Myocyte (in vitro differentiated cells): ENCODE measurements at regions not wholly inside any gene's neighbourhood (a gene's known extent, or its start where the extent isn't known, plus 50 kb on each side); places are given as distances from the start of the nearest gene placed in this dataset.
"Not testable (repeated sequence)": the region's sequence is repeated elsewhere in the genome, so short reads cannot be mapped to it uniquely, and the experiment has no call there.

ENCODE experiments used
- DNase-seq: peaks from one replicate; pipeline ENCODE4 v3.0.0-alpha.2; 2012; ENCODE audit warnings: low read depth

GRCh38 chr17:45646288-45646988 lies 137.7 kb upstream of the CRHR1 start:
- DNase-seq = peak; percentile 75

- no peak for DNase-seq
Measured at GRCh38 chr17:45648642-45649041, 135.5 kb upstream of the CRHR1 start.

GRCh38 chr17:45649796-45650195 lies 134.3 kb upstream of the CRHR1 start:
- DNase-seq = no peak

GRCh38 chr17:45650561-45650960 lies 133.6 kb upstream of the CRHR1 start:
- no peak for DNase-seq

- DNase-seq = no peak
Measured at GRCh38 chr17:45651145-45651709, 132.9 kb upstream of the CRHR1 start.

- DNase-seq = peak; percentile 11
Measured at GRCh38 chr17:45653616-45654015, 130.5 kb upstream of the CRHR1 start.

GRCh38 chr17:45656527-45657181 lies 127.5 kb upstream of the CRHR1 start:
- no peak for DNase-seq

- peak; percentile 11 for DNase-seq
Measured at GRCh38 chr17:45660474-45660873, 123.6 kb upstream of the CRHR1 start.

- DNase-seq = no peak
Measured at GRCh38 chr17:45662432-45662831, 121.7 kb upstream of the CRHR1 start.

GRCh38 chr17:45663772-45664171 lies 120.3 kb upstream of the CRHR1 start:
- no peak for DNase-seq

GRCh38 chr17:45664921-45665320 lies 119.2 kb upstream of the CRHR1 start:
- no peak for DNase-seq

- no peak for DNase-seq
Measured at GRCh38 chr17:45666046-45666600, 118.0 kb upstream of the CRHR1 start.

- DNase-seq = no peak
Measured at GRCh38 chr17:45666641-45667040, 117.5 kb upstream of the CRHR1 start.

GRCh38 chr17:45667591-45668171 lies 116.4 kb upstream of the CRHR1 start:
- DNase-seq = no peak

GRCh38 chr17:45668316-45668715 lies 115.8 kb upstream of the CRHR1 start:
- no peak for DNase-seq

GRCh38 chr17:45672301-45672700 lies 111.8 kb upstream of the CRHR1 start:
- no peak for DNase-seq

GRCh38 chr17:45672792-45673191 lies 111.3 kb upstream of the CRHR1 start:
- no peak for DNase-seq

- DNase-seq = not testable (repeated sequence)
Measured at GRCh38 chr17:45673759-45674158, 110.4 kb upstream of the CRHR1 start.

- DNase-seq = peak; percentile 12
Measured at GRCh38 chr17:45675012-45675411, 109.1 kb upstream of the CRHR1 start.

GRCh38 chr17:45675892-45676291 lies 108.2 kb upstream of the CRHR1 start:
- DNase-seq = no peak

- DNase-seq = no peak
Measured at GRCh38 chr17:45676695-45677094, 107.4 kb upstream of the CRHR1 start.

GRCh38 chr17:45677770-45678169 lies 106.3 kb upstream of the CRHR1 start:
- DNase-seq = peak; percentile 82
